ENCODE measurements at regions not wholly inside any gene's neighbourhood (a gene's known extent, or its start where the extent isn't known, plus 50 kb on each side); places are given as distances from the start of the nearest gene placed in this dataset.

DNA sequence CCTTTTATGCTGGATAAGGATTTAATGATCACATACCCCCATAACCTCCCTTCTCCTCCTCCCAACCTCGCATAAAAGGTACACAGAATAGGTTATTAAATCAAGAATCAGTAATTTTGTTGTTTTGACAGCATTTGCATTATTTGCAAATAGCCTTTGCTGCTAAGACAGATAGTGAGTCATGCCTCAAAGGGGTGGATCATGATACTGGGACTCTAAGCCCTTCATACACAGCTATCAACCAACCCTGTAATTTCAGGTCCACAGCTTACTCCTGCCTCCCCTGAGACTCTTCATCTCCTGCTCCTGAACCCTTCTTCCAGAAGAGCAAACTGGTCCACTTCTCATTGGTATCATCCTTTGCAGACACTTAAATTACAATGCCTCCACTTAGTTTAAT, 73.8 kb upstream of the KLHL29 start:
- Mint-ChIP-seq H3K4me1 (ENCODE audit: unreplicated experiment) (no peaks in the 10 kb centered on the region), H3K27me3 (peaks cover 3% of the 10 kb centered on the region), H3K4me3 (no peak overlapping the region), H3K27ac (no peak overlapping the region), H3K36me3 (no peaks in the 10 kb centered on the region), H3K9me3 (no peaks in the 10 kb centered on the region)
- TF ChIP-seq, protein P1, sequence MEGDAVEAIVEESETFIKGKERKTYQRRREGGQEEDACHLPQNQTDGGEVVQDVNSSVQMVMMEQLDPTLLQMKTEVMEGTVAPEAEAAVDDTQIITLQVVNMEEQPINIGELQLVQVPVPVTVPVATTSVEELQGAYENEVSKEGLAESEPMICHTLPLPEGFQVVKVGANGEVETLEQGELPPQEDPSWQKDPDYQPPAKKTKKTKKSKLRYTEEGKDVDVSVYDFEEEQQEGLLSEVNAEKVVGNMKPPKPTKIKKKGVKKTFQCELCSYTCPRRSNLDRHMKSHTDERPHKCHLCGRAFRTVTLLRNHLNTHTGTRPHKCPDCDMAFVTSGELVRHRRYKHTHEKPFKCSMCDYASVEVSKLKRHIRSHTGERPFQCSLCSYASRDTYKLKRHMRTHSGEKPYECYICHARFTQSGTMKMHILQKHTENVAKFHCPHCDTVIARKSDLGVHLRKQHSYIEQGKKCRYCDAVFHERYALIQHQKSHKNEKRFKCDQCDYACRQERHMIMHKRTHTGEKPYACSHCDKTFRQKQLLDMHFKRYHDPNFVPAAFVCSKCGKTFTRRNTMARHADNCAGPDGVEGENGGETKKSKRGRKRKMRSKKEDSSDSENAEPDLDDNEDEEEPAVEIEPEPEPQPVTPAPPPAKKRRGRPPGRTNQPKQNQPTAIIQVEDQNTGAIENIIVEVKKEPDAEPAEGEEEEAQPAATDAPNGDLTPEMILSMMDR (conservative IDR thresholded peaks at IDR 0.05): no peak
- DNase-seq (ENCODE audit: extremely low spot score, unreplicated experiment): no peak

DNA sequence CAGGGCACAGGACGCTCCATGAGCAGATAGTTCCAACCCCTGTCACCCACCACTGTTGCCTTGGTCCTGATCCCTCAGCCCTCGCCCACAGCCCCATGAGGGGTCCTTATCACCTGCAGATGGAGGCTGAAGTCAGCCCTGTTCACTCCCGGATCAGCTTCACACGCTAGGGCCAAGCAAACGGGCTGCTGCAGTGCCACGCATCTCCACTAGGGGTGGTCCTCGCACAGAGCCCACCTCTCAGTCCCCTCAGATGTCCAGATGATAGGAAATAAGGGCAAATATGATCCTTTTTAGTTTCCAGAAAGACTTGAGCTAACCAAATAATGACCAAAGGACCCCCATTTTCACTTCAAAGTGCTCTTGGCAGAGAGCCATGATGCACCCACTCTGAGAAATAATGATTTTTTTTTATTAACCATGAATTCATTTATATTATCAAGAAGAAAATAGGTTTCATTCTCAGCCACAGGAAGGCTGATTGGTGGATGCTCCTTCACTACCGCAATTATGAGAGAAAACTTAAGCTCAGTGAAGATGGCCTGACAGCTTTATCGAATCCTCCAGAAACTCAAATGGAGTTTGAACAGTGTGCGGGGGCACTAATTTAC, 71.9 kb upstream of the KLHL29 start:
- Mint-ChIP-seq H3K27ac (no peak overlapping the region), H3K9me3 (no peaks in the 10 kb centered on the region), H3K36me3 (no peaks in the 10 kb centered on the region), H3K4me3 (no peak overlapping the region), H3K4me1 (ENCODE audit: unreplicated experiment) (no peaks in the 10 kb centered on the region), H3K27me3 (peaks cover 7% of the 10 kb centered on the region)
- DNase-seq (ENCODE audit: extremely low spot score, unreplicated experiment): no peak
- TF ChIP-seq, protein P1 (conservative IDR thresholded peaks at IDR 0.05): peak; percentile 85

DNA sequence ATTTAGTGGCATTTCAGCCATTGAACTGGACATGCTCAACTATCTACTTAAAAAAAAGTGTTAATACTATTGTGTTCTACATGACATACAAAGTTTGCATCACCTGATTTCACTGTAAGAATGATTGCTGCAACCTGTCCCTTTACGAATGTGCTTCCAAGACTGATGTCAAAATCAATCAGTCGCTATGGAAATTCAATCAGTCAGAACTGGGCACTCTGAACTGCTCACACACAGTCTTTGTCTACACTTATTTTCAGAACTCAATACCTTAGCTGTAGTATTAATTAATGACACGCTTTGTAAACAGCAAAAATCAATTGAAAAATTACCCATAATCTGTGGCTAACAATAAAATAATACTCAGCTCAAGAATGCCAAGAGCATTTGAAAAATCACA, 70.3 kb upstream of the KLHL29 start:
- Mint-ChIP-seq H3K27ac (no peak overlapping the region), H3K4me1 (ENCODE audit: unreplicated experiment) (no peaks in the 10 kb centered on the region), H3K27me3 (peaks cover 7% of the 10 kb centered on the region), H3K9me3 (no peaks in the 10 kb centered on the region), H3K4me3 (no peak overlapping the region), H3K36me3 (no peaks in the 10 kb centered on the region)
- TF ChIP-seq, protein P1 (conservative IDR thresholded peaks at IDR 0.05): no peak
- no peak for DNase-seq (ENCODE audit: extremely low spot score, unreplicated experiment)

DNA sequence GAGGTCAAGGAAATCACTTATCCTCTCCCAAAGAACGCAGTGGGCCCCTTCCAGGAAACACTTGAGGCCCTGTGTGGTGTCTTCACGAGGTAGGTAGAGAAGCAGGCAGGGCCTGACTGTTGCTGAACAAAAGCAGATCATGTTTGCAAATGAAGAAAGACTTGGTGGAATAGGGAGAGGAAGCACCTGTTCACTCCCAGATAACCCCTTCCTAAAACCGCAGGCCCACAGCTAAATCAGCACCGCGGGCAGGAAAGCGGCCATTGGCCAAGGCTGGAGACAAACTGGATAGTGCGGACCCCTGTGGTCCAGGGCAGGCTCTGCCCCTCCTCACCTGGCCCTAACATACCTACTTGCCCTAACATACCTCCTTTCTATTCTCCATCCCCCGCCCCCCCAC, 64.9 kb upstream of the KLHL29 start:
- DNase-seq (ENCODE audit: extremely low spot score, unreplicated experiment): no peak
- Mint-ChIP-seq H3K27me3 (peaks cover 20% of the 10 kb centered on the region), H3K4me1 (ENCODE audit: unreplicated experiment) (peaks cover 5% of the 10 kb centered on the region), H3K27ac (no peak overlapping the region), H3K4me3 (no peak overlapping the region), H3K36me3 (no peaks in the 10 kb centered on the region), H3K9me3 (no peaks in the 10 kb centered on the region)
- TF ChIP-seq, protein P1 (conservative IDR thresholded peaks at IDR 0.05): no peak

DNA sequence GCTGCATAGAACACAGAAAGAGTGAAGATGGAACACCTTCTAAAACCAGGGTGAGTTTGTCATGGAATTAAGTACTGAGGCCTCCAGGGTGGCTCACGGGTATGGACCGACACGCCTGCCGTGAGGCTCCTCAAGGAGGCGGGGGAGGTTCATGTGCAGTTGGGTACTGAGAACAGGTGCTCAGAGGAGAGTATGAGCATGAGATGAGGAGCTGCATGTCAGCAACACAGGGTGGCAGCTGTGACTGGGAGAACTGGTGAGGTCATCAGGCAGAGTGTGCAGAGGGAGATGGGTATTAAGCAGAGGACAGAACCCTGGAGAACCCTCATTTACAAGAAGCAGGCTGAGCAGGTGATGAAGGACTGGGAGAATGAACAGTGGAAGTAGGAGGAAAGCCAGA, 63.2 kb upstream of the KLHL29 start:
- Mint-ChIP-seq H3K36me3 (no peaks in the 10 kb centered on the region), H3K9me3 (no peaks in the 10 kb centered on the region), H3K27ac (no peak overlapping the region), H3K4me3 (no peak overlapping the region), H3K4me1 (ENCODE audit: unreplicated experiment) (peaks cover 5% of the 10 kb centered on the region), H3K27me3 (peaks cover 21% of the 10 kb centered on the region)
- TF ChIP-seq, protein P1 (conservative IDR thresholded peaks at IDR 0.05): no peak
- no peak for DNase-seq (ENCODE audit: extremely low spot score, unreplicated experiment)
